K562 (cell line): ENCODE measurements at regions not wholly inside any gene's neighbourhood (a gene's known extent, or its start where the extent isn't known, plus 50 kb on each side); places are given as distances from the start of the nearest gene placed in this dataset.

Source experiments
- ADNP ChIP-seq: fragments of 200-800 bp; sonication (Bioruptor generic); IDR thresholded peaks from 2 replicates; pipeline ENCODE4 v1.6.1; 2016; ENCODE audit warnings: missing genetic modification characterization, missing compliant biosample characterization
- ATF1 ChIP-seq, 2 experiments: fragments of 450-650 bp in 1 of 2; IDR thresholded peaks; 2 replicates each; pipeline ENCODE4 v1.6.1; 2016; ENCODE audit warnings: missing compliant biosample characterization in 1 of 2, missing genetic modification characterization in 1 of 2
- CBX3 ChIP-seq, 2 experiments: IDR thresholded peaks; 1 replicate in 1 of 2; 2 replicates in 1 of 2; pipeline ENCODE4 v1.6.1; 2012; ENCODE audit warnings: inconsistent platforms in 2 of 2, low read length in 2 of 2, borderline replicate concordance in 1 of 2, control low read depth in 1 of 2
- CHCHD3 ChIP-seq: fragments of 250-450 bp; sonication (Bioruptor Pico); IDR thresholded peaks from 2 replicates; pipeline ENCODE4 v2.1.2; 2022; ENCODE audit warnings: mild to moderate bottlenecking
- MAFG ChIP-seq: fragments of 450-650 bp; conservative IDR thresholded peaks from 2 replicates; pipeline ENCODE4 v1.6.1; 2016; ENCODE audit warnings: missing genetic modification characterization, missing compliant biosample characterization
- NR2F6 ChIP-seq: fragments of 450-650 bp; formaldehyde crosslinking; IDR thresholded peaks from 2 replicates; pipeline ENCODE4 v1.4.0; 2020; ENCODE audit warnings: mild to moderate bottlenecking
- ZFP1 ChIP-seq: fragments of 450-650 bp; formaldehyde crosslinking; IDR thresholded peaks from 2 replicates; pipeline ENCODE4 v1.4.0; 2020; ENCODE audit warnings: mild to moderate bottlenecking, mixed read lengths
- TF ChIP-seq, protein P1 (sequence below): fragments of 450-650 bp; conservative IDR thresholded peaks from 2 replicates; pipeline ENCODE4 v1.6.1; 2016; ENCODE audit warnings: missing genetic modification characterization, low read depth, mild to moderate bottlenecking, missing compliant biosample characterization, moderate library complexity
- TF ChIP-seq, protein P2 (sequence below), 3 experiments: IDR thresholded peaks in 2 of 3; conservative IDR thresholded peaks in 1 of 3; 2 replicates each; pipeline ENCODE4 v1.5.1; 2011 to 2012; ENCODE audit warnings: low read length in 3 of 3, mild to moderate bottlenecking in 3 of 3, control low read depth in 2 of 3, improper control_type of control experiment in 1 of 3, inconsistent platforms in 1 of 3, low read depth in 1 of 3, mixed read lengths in 1 of 3, moderate library complexity in 1 of 3; ENCODE audit not compliant: insufficient read depth in 2 of 3
- TF ChIP-seq, protein P3 (sequence below): fragments of 450-650 bp; IDR thresholded peaks from 2 replicates; pipeline ENCODE4 v1.6.1; 2016; ENCODE audit warnings: borderline replicate concordance

DNA sequence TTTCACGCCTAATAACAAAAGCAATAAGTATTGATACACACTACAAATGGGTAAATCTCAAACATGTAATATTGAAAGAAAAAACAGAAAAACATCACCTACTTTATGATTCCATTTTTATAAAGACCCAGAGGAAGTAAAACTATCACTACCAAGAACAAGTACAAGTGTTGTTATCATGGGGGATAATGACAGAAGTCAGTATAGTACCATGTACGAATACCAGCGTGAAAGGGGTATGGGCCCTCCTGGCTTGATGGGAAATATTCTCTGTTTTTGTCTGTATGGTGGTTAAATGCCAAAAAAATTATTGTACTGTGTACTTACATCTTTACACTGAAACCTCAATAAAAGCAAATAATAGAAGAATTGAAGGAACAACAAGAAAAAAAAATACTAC is 665.7 kb downstream of the TMEM182 start:
- TF ChIP-seq MAFG (tag) = no peak
- TF ChIP-seq, protein P1, sequence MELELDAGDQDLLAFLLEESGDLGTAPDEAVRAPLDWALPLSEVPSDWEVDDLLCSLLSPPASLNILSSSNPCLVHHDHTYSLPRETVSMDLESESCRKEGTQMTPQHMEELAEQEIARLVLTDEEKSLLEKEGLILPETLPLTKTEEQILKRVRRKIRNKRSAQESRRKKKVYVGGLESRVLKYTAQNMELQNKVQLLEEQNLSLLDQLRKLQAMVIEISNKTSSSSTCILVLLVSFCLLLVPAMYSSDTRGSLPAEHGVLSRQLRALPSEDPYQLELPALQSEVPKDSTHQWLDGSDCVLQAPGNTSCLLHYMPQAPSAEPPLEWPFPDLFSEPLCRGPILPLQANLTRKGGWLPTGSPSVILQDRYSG = no peak
- no peak for TF ChIP-seq ADNP (tag)
- no peak for TF ChIP-seq CHCHD3 (CRISPR knock-in tag)
- TF ChIP-seq, protein P2, sequence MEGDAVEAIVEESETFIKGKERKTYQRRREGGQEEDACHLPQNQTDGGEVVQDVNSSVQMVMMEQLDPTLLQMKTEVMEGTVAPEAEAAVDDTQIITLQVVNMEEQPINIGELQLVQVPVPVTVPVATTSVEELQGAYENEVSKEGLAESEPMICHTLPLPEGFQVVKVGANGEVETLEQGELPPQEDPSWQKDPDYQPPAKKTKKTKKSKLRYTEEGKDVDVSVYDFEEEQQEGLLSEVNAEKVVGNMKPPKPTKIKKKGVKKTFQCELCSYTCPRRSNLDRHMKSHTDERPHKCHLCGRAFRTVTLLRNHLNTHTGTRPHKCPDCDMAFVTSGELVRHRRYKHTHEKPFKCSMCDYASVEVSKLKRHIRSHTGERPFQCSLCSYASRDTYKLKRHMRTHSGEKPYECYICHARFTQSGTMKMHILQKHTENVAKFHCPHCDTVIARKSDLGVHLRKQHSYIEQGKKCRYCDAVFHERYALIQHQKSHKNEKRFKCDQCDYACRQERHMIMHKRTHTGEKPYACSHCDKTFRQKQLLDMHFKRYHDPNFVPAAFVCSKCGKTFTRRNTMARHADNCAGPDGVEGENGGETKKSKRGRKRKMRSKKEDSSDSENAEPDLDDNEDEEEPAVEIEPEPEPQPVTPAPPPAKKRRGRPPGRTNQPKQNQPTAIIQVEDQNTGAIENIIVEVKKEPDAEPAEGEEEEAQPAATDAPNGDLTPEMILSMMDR (IDR thresholded peaks at IDR 0.05 in 2 of 3, conservative IDR thresholded peaks at IDR 0.05 in 1 of 3; ENCODE audit: insufficient read depth in 2 of 3, low read depth in 1 of 3, low read length in 3 of 3) = no peak
- no peak for TF ChIP-seq CBX3 (IDR thresholded peaks at IDR 0.05; ENCODE audit: borderline replicate concordance in 1 of 2, low read length in 2 of 2)
- TF ChIP-seq NR2F6 (CRISPR knock-in tag) = no peak
- TF ChIP-seq ZFP1 (CRISPR knock-in tag) = no peak
- TF ChIP-seq, protein P3, sequence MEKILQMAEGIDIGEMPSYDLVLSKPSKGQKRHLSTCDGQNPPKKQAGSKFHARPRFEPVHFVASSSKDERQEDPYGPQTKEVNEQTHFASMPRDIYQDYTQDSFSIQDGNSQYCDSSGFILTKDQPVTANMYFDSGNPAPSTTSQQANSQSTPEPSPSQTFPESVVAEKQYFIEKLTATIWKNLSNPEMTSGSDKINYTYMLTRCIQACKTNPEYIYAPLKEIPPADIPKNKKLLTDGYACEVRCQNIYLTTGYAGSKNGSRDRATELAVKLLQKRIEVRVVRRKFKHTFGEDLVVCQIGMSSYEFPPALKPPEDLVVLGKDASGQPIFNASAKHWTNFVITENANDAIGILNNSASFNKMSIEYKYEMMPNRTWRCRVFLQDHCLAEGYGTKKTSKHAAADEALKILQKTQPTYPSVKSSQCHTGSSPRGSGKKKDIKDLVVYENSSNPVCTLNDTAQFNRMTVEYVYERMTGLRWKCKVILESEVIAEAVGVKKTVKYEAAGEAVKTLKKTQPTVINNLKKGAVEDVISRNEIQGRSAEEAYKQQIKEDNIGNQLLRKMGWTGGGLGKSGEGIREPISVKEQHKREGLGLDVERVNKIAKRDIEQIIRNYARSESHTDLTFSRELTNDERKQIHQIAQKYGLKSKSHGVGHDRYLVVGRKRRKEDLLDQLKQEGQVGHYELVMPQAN = no peak
- TF ChIP-seq ATF1 (CRISPR knock-in tag; IDR thresholded peaks at IDR 0.05) = no peak
- no peak for TF ChIP-seq ATF1 (tag; IDR thresholded peaks at IDR 0.05)
